OCI-M1 (cell line): ENCODE measurements at regions not wholly inside any gene's neighbourhood (a gene's known extent, or its start where the extent isn't known, plus 50 kb on each side); places are given as distances from the start of the nearest gene placed in this dataset.
A peak's percentile ranks its signal among the peaks of the same experiment; 100 is the strongest.
"Not testable (repeated sequence)": the region's sequence is repeated elsewhere in the genome, so short reads cannot be mapped to it uniquely, and the experiment has no call there.

ENCODE experiments used
- DNase-seq: peaks from one replicate; lab custom pipeline; 2025; lab: John Stamatoyannopoulos, UW

- no peak for DNase-seq
Measured at GRCh38 chr7:21317966-21318915, 109.6 kb upstream of the SP4 start.

- DNase-seq = no peak
Measured at GRCh38 chr7:21318916-21319270, 109.0 kb upstream of the SP4 start.

- DNase-seq = no peak
Measured at GRCh38 chr7:21326241-21326640, 101.6 kb upstream of the SP4 start.

GRCh38 chr7:21326921-21327320, 101.0 kb upstream of the SP4 start:
- no peak for DNase-seq

GRCh38 chr7:21327422-21328409, 100.2 kb upstream of the SP4 start:
- no peak for DNase-seq

- DNase-seq = no peak
Measured at GRCh38 chr7:21330462-21331178, 97.3 kb upstream of the SP4 start.

GRCh38 chr7:21334906-21335305, 93.0 kb upstream of the SP4 start:
- DNase-seq = peak; percentile 34

GRCh38 chr7:21336743-21337142, 91.1 kb upstream of the SP4 start:
- DNase-seq = no peak

GRCh38 chr7:21338728-21339164, 89.1 kb upstream of the SP4 start:
- peak; percentile 76 for DNase-seq

GRCh38 chr7:21344900-21345299, 83.0 kb upstream of the SP4 start:
- not testable (repeated sequence) for DNase-seq

GRCh38 chr7:21345361-21345760, 82.5 kb upstream of the SP4 start:
- DNase-seq = no peak

- DNase-seq = no peak
Measured at GRCh38 chr7:21346297-21346696, 81.6 kb upstream of the SP4 start.

- DNase-seq = peak; percentile 89
Measured at GRCh38 chr7:21352540-21353387, 75.1 kb upstream of the SP4 start.

GRCh38 chr7:21353388-21353780, 74.5 kb upstream of the SP4 start:
- no peak for DNase-seq

- DNase-seq = no peak
Measured at GRCh38 chr7:21354284-21354683, 73.6 kb upstream of the SP4 start.

GRCh38 chr7:21355406-21355874, 72.4 kb upstream of the SP4 start:
- peak; percentile 83 for DNase-seq

GRCh38 chr7:21356616-21357015, 71.3 kb upstream of the SP4 start:
- DNase-seq = peak; percentile 5

GRCh38 chr7:21357151-21358097, 70.5 kb upstream of the SP4 start:
- DNase-seq = peak; percentile 54

GRCh38 chr7:21358648-21359047, 69.2 kb upstream of the SP4 start:
- DNase-seq = no peak

GRCh38 chr7:21359163-21359562, 68.7 kb upstream of the SP4 start:
- DNase-seq = no peak
